Calu3 (cell line): ENCODE measurements at regions not wholly inside any gene's neighbourhood (a gene's known extent, or its start where the extent isn't known, plus 50 kb on each side); places are given as distances from the start of the nearest gene placed in this dataset.
A peak's percentile ranks its signal among the peaks of the same experiment; 100 is the strongest.

ENCODE experiments used
- BruUV-seq: library from RNA; stranded (reverse); fragments of 400-500 nt; replicated peaks from 2 replicates; lab custom pipeline; 2021; lab: Mats Ljungman, UMichigan
- CTCF ChIA-PET: fragments of 300-600 bp; sonication (Branson Sonifier 250); formaldehyde crosslinking; loops from one replicate; lab custom pipeline; 2022; ENCODE audit warnings: antibody characterized with exemption; lab: Charles Lee
- DNase-seq: peaks from one replicate; pipeline ENCODE4 v3.0.0; 2022
- H3K27ac Mint-ChIP-seq: one replicate; pipeline ENCODE4 v1.8.0; 2022; ENCODE audit warnings: mixed read lengths; ENCODE audit not compliant: unreplicated experiment
- H3K27me3 Mint-ChIP-seq: one replicate; pipeline ENCODE4 v1.8.0; 2022; ENCODE audit warnings: mixed read lengths; ENCODE audit not compliant: unreplicated experiment
- H3K36me3 Mint-ChIP-seq: one replicate; pipeline ENCODE4 v1.8.0; 2022; ENCODE audit warnings: mild to moderate bottlenecking, moderate library complexity, mixed read lengths; ENCODE audit not compliant: insufficient read depth, unreplicated experiment
- H3K4me1 Mint-ChIP-seq: one replicate; pipeline ENCODE4 v1.8.0; 2022; ENCODE audit warnings: mild to moderate bottlenecking, low read depth, mixed read lengths; ENCODE audit not compliant: unreplicated experiment
- H3K4me3 Mint-ChIP-seq: one replicate; pipeline ENCODE4 v1.8.0; 2022; ENCODE audit warnings: mild to moderate bottlenecking, low read depth, moderate library complexity, mixed read lengths; ENCODE audit not compliant: unreplicated experiment
- H3K9me3 Mint-ChIP-seq: one replicate; pipeline ENCODE4 v1.8.0; 2022; ENCODE audit warnings: low read depth, mixed read lengths; ENCODE audit not compliant: unreplicated experiment
- CTCF ChIP-seq: fragments of 200-600 bp; IDR thresholded peaks from one replicate; pipeline ENCODE4 v1.8.0; 2022; ENCODE audit warnings: antibody characterized with exemption; ENCODE audit not compliant: unreplicated experiment
- intact Hi-C: fragments of 100-400 bp; cut with micrococcal nuclease; formaldehyde crosslinking; loops from one replicate; pipeline ENCODE4 v1.10.0; 2022; ENCODE audit not compliant: unreplicated experiment

- Mint-ChIP-seq H3K9me3 (no peaks in the 10 kb centered on the region), H3K36me3 (peaks cover 16% of the 10 kb centered on the region), H3K4me1 (peaks cover 6% of the 10 kb centered on the region), H3K27me3 (peaks cover 35% of the 10 kb centered on the region), H3K27ac (no peak overlapping the region), H3K4me3 (peak overlapping the region; percentile 86)
- no TSS peak for BruUV-seq
- CTCF ChIA-PET: interaction anchor here (0.7 kb wide), 1 partner anchor 217 kb away, joined by 6 read pairs; no protein-coding TSS in a partner anchor
- intact Hi-C loops: loop anchor here (5.0 kb wide), 1 partner anchor 70 kb away; no protein-coding TSS in a partner anchor
- no peak for TF ChIP-seq CTCF
- peak; percentile 11 for DNase-seq
Observed at GRCh38 chrX:134171661-134172587, 65.1 kb upstream of the CCDC160 start.

- Mint-ChIP-seq H3K27ac (no peak overlapping the region), H3K27me3 (peaks cover 35% of the 10 kb centered on the region), H3K4me3 (peak overlapping the region; percentile 86), H3K9me3 (no peaks in the 10 kb centered on the region), H3K4me1 (peaks cover 2% of the 10 kb centered on the region), H3K36me3 (peaks cover 16% of the 10 kb centered on the region)
- CTCF ChIA-PET: no interaction called here
- no TSS peak for BruUV-seq
- no peak for TF ChIP-seq CTCF
- peak; percentile 6 for DNase-seq
- intact Hi-C loops: loop anchor here (5.0 kb wide), 1 partner anchor 70 kb away; no protein-coding TSS in a partner anchor
Observed at GRCh38 chrX:134172588-134173259, 64.3 kb upstream of the CCDC160 start.

DNA sequence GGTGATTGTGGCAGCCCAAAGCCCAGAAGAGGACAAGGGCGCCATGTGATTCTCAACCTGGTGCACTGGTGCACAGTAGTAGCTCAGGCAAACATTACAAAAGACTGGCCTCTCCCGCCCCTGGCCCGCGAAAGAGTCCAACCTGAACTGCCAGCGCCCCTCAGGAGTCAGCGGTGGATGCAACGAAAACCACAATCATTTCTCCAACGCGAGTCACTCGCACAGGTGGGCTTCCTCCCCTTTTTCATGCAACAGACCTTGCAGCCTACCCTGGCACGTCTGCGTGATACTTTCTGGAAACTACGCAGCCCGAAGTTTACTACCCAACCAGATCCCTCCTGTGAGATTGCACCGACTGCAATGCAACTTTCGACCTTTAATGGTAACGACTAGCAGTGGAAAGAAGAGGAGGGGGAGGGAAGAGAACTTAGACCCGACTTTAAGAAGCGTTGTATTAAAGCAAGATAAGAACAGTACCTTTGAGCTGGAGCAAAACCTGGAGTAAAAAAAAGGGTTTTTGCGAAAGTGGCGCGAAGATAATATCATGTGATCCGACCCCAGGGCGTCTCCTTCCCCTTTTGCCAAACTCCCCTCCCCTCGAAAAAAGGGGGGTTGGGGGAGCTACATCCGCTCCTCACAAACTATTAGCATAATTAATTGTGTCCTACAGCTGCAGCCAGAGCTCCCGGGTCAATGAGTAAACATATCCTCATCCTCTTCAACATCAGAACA lies 63.3 kb upstream of the CCDC160 start:
- intact Hi-C loops: loop anchor here (5.0 kb wide), 1 partner anchor 69 kb away; no protein-coding TSS in a partner anchor
- Mint-ChIP-seq H3K4me1 (no peaks in the 10 kb centered on the region), H3K9me3 (no peaks in the 10 kb centered on the region), H3K4me3 (peak overlapping the region; percentile 86), H3K27ac (no peak overlapping the region), H3K36me3 (peaks cover 16% of the 10 kb centered on the region), H3K27me3 (peaks cover 35% of the 10 kb centered on the region)
- CTCF ChIA-PET: no interaction called here
- TF ChIP-seq CTCF: no peak
- DNase-seq: no peak
- BruUV-seq: no TSS peak

DNA sequence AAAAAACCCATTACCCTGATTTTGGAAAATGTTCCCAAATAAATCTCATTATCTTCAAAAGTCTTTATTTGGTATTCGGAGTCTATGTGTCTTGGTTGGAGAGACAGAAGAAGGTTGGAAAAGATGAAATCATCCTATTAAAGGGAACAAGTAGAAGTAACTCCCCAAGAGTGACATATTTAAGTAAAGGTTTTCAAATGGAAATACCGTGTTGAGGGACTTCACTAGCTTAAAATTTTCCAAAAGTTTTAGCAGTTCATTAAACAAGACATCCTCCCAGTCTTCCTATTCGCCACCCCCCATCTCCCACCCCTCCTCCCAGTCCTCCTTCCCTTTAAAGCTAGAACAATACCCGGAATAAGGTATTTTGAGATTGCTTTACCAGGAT lies 62.7 kb upstream of the CCDC160 start:
- CTCF ChIA-PET: no interaction called here
- H3K27ac Mint-ChIP-seq: no peak overlapping the region
- TF ChIP-seq CTCF: no peak
- no TSS peak for BruUV-seq
- H3K27me3 Mint-ChIP-seq: peaks cover 35% of the 10 kb centered on the region
- no peaks in the 10 kb centered on the region for H3K9me3 Mint-ChIP-seq
- peak overlapping the region; percentile 86 for H3K4me3 Mint-ChIP-seq
- peaks cover 16% of the 10 kb centered on the region for H3K36me3 Mint-ChIP-seq
- DNase-seq: no peak
- H3K4me1 Mint-ChIP-seq: no peaks in the 10 kb centered on the region
- intact Hi-C loops: loop anchor here (5.0 kb wide), 1 partner anchor 68 kb away; no protein-coding TSS in a partner anchor
